Stimulated activated memory B cell treated with anti-CD40 and anti-IgM and Interleukin-4, amounts not matched to agents 10 μg/mL and 1 μg/mL and 100 μg/mL, for 72 hours (primary cell): ENCODE measurements at regions not wholly inside any gene's neighbourhood (a gene's known extent, or its start where the extent isn't known, plus 50 kb on each side); places are given as distances from the start of the nearest gene placed in this dataset.
A peak's percentile ranks its signal among the peaks of the same experiment; 100 is the strongest.

ENCODE experiments used
- ATAC-seq: fragments of 150-1000 bp; cut with Tn5 transposase; 2 replicates; pipeline ENCODE4 v1.10.0; 2021
- H3K27ac Mint-ChIP-seq: one replicate; pipeline ENCODE4 v1.8.0; 2022; ENCODE audit warnings: mild to moderate bottlenecking, mixed read lengths
- H3K27me3 Mint-ChIP-seq: one replicate; pipeline ENCODE4 v1.8.0; 2022; ENCODE audit warnings: mixed read lengths
- H3K36me3 Mint-ChIP-seq: one replicate; pipeline ENCODE4 v1.8.0; 2022; ENCODE audit warnings: mixed read lengths
- H3K4me1 Mint-ChIP-seq: one replicate; pipeline ENCODE4 v1.8.0; 2022; ENCODE audit warnings: mixed read lengths
- H3K4me3 Mint-ChIP-seq: one replicate; pipeline ENCODE4 v1.8.0; 2022; ENCODE audit warnings: mild to moderate bottlenecking, moderate library complexity, mixed read lengths
- H3K9me3 Mint-ChIP-seq: one replicate; pipeline ENCODE4 v1.8.0; 2022; ENCODE audit warnings: mixed read lengths

- H3K27me3 Mint-ChIP-seq = peaks cover 18% of the 10 kb centered on the region
- no peaks in the 10 kb centered on the region for H3K4me1 Mint-ChIP-seq
- H3K36me3 Mint-ChIP-seq = no peaks in the 10 kb centered on the region
- H3K4me3 Mint-ChIP-seq = no peak overlapping the region
- no peak for ATAC-seq
- H3K9me3 Mint-ChIP-seq = no peaks in the 10 kb centered on the region
- H3K27ac Mint-ChIP-seq = no peak overlapping the region
These were observed 88.6 kb downstream of the RTL6 start for GRCh38 chr22:44409211-44409973.

- Mint-ChIP-seq H3K4me3 (no peak overlapping the region), H3K9me3 (no peaks in the 10 kb centered on the region), H3K27ac (no peak overlapping the region), H3K4me1 (no peaks in the 10 kb centered on the region), H3K27me3 (peaks cover 19% of the 10 kb centered on the region), H3K36me3 (no peaks in the 10 kb centered on the region)
- no peak for ATAC-seq
These were observed 89.2 kb downstream of the RTL6 start for GRCh38 chr22:44408829-44409192.

- H3K4me3 Mint-ChIP-seq = no peak overlapping the region
- no peaks in the 10 kb centered on the region for H3K9me3 Mint-ChIP-seq
- H3K27ac Mint-ChIP-seq = no peak overlapping the region
- H3K27me3 Mint-ChIP-seq = peaks cover 25% of the 10 kb centered on the region
- no peaks in the 10 kb centered on the region for H3K36me3 Mint-ChIP-seq
- H3K4me1 Mint-ChIP-seq = no peaks in the 10 kb centered on the region
- ATAC-seq = no peak
These were observed 89.8 kb downstream of the RTL6 start for GRCh38 chr22:44407987-44408828.

- Mint-ChIP-seq H3K4me3 (no peak overlapping the region), H3K9me3 (no peaks in the 10 kb centered on the region), H3K4me1 (no peaks in the 10 kb centered on the region), H3K36me3 (no peaks in the 10 kb centered on the region), H3K27me3 (peaks cover 28% of the 10 kb centered on the region), H3K27ac (no peak overlapping the region)
- ATAC-seq = no peak
These were observed 90.7 kb downstream of the RTL6 start for GRCh38 chr22:44407171-44407986.

- Mint-ChIP-seq H3K27ac (no peak overlapping the region), H3K4me3 (no peak overlapping the region), H3K36me3 (no peaks in the 10 kb centered on the region), H3K4me1 (no peaks in the 10 kb centered on the region), H3K27me3 (peaks cover 20% of the 10 kb centered on the region), H3K9me3 (no peaks in the 10 kb centered on the region)
- ATAC-seq = no peak
These were observed 91.5 kb downstream of the RTL6 start for GRCh38 chr22:44406341-44407170.

GRCh38 chr22:44405661-44406060 is 92.4 kb downstream of the RTL6 start:
- H3K9me3 Mint-ChIP-seq = no peaks in the 10 kb centered on the region
- H3K27me3 Mint-ChIP-seq = peaks cover 14% of the 10 kb centered on the region
- ATAC-seq = no peak
- no peak overlapping the region for H3K27ac Mint-ChIP-seq
- H3K4me3 Mint-ChIP-seq = no peak overlapping the region
- H3K4me1 Mint-ChIP-seq = no peaks in the 10 kb centered on the region
- no peaks in the 10 kb centered on the region for H3K36me3 Mint-ChIP-seq

GRCh38 chr22:44404341-44405020 is 91.7 kb upstream of the SHISAL1 start:
- no peaks in the 10 kb centered on the region for H3K4me1 Mint-ChIP-seq
- H3K27ac Mint-ChIP-seq = no peak overlapping the region
- peaks cover 14% of the 10 kb centered on the region for H3K27me3 Mint-ChIP-seq
- no peak for ATAC-seq
- no peak overlapping the region for H3K4me3 Mint-ChIP-seq
- H3K9me3 Mint-ChIP-seq = no peaks in the 10 kb centered on the region
- H3K36me3 Mint-ChIP-seq = no peaks in the 10 kb centered on the region

- no peak overlapping the region for H3K4me3 Mint-ChIP-seq
- ATAC-seq = no peak
These were observed 91.0 kb upstream of the SHISAL1 start for GRCh38 chr22:44403602-44404329.

GRCh38 chr22:44403166-44403565 is 90.4 kb upstream of the SHISAL1 start:
- H3K4me3 Mint-ChIP-seq = no peak overlapping the region
- H3K4me1 Mint-ChIP-seq = no peaks in the 10 kb centered on the region
- ATAC-seq = no peak
- H3K36me3 Mint-ChIP-seq = no peaks in the 10 kb centered on the region
- no peaks in the 10 kb centered on the region for H3K9me3 Mint-ChIP-seq
- peaks cover 14% of the 10 kb centered on the region for H3K27me3 Mint-ChIP-seq
- no peak overlapping the region for H3K27ac Mint-ChIP-seq

More at GRCh38 chr22:44403602-44404329, 91.0 kb upstream of the SHISAL1 start:
- Mint-ChIP-seq H3K4me1 (no peaks in the 10 kb centered on the region), H3K9me3 (no peaks in the 10 kb centered on the region), H3K27me3 (peaks cover 14% of the 10 kb centered on the region), H3K27ac (no peak overlapping the region), H3K36me3 (no peaks in the 10 kb centered on the region)

GRCh38 chr22:44402196-44403111 is 89.7 kb upstream of the SHISAL1 start:
- no peaks in the 10 kb centered on the region for H3K9me3 Mint-ChIP-seq
- no peaks in the 10 kb centered on the region for H3K36me3 Mint-ChIP-seq
- no peaks in the 10 kb centered on the region for H3K4me1 Mint-ChIP-seq
- no peak overlapping the region for H3K4me3 Mint-ChIP-seq
- H3K27ac Mint-ChIP-seq = no peak overlapping the region
- ATAC-seq = peak; percentile 7
- peaks cover 14% of the 10 kb centered on the region for H3K27me3 Mint-ChIP-seq

GRCh38 chr22:44401783-44402110 is 89.0 kb upstream of the SHISAL1 start:
- no peak for ATAC-seq
- Mint-ChIP-seq H3K27me3 (peaks cover 14% of the 10 kb centered on the region), H3K27ac (no peak overlapping the region), H3K36me3 (no peaks in the 10 kb centered on the region), H3K4me3 (no peak overlapping the region), H3K9me3 (no peaks in the 10 kb centered on the region), H3K4me1 (no peaks in the 10 kb centered on the region)

- Mint-ChIP-seq H3K36me3 (no peaks in the 10 kb centered on the region), H3K9me3 (no peaks in the 10 kb centered on the region), H3K4me1 (no peaks in the 10 kb centered on the region), H3K27me3 (peaks cover 21% of the 10 kb centered on the region), H3K27ac (no peak overlapping the region), H3K4me3 (no peak overlapping the region)
- no peak for ATAC-seq
These were observed 88.0 kb upstream of the SHISAL1 start for GRCh38 chr22:44400763-44401060.
